Naive B cell (primary cell): ENCODE measurements at regions not wholly inside any gene's neighbourhood (a gene's known extent, or its start where the extent isn't known, plus 50 kb on each side); places are given as distances from the start of the nearest gene placed in this dataset.
"Not testable (repeated sequence)": the region's sequence is repeated elsewhere in the genome, so short reads cannot be mapped to it uniquely, and the experiment has no call there.

Experiments
- ATAC-seq, 2 donors: fragments of 150-1000 bp; cut with Tn5 transposase; 2 replicates each; pipeline ENCODE4 v1.10.0; 2021; ENCODE audit warnings: low read depth in 2 of 2, mild to moderate bottlenecking in 2 of 2, moderate library complexity in 2 of 2
- DNase-seq: peaks from one replicate; pipeline ENCODE4 v3.0.0; 2022
- H3K27ac Mint-ChIP-seq, 6 donors: one replicate each; pipeline ENCODE4 v1.8.0; 2020 to 2022; ENCODE audit warnings: mild to moderate bottlenecking in 6 of 6, mixed read lengths in 6 of 6, moderate library complexity in 5 of 6, inconsistent platforms in 2 of 6
- H3K27me3 Mint-ChIP-seq, 3 donors: one replicate each; pipeline ENCODE4 v1.8.0; 2021 to 2022; ENCODE audit warnings: mixed read lengths in 3 of 3, mild to moderate bottlenecking in 1 of 3
- H3K36me3 Mint-ChIP-seq, 2 donors: one replicate each; pipeline ENCODE4 v1.8.0; 2020 to 2022; ENCODE audit warnings: mixed read lengths in 2 of 2, inconsistent platforms in 1 of 2, mild to moderate bottlenecking in 1 of 2
- H3K4me1 Mint-ChIP-seq, 3 donors: one replicate each; pipeline ENCODE4 v1.8.0; 2020 to 2022; ENCODE audit warnings: mixed read lengths in 3 of 3, inconsistent platforms in 1 of 3, mild to moderate bottlenecking in 1 of 3, moderate library complexity in 1 of 3
- H3K4me3 Mint-ChIP-seq, 8 donors: one replicate each; pipeline ENCODE4 v1.8.0; 2020 to 2022; ENCODE audit warnings: mild to moderate bottlenecking in 8 of 8, mixed read lengths in 8 of 8, moderate library complexity in 8 of 8, inconsistent platforms in 2 of 8
- H3K9me3 Mint-ChIP-seq, 7 donors: one replicate each; pipeline ENCODE4 v1.8.0; 2020 to 2022; ENCODE audit warnings: mixed read lengths in 7 of 7, mild to moderate bottlenecking in 5 of 7, inconsistent platforms in 2 of 7, moderate library complexity in 1 of 7

- ATAC-seq (peak; percentile 79 to 86), DNase-seq (peak; percentile 61)
- H3K27ac Mint-ChIP-seq, result peak overlapping the region; percentile 2 to 87 (median 40)
- H3K4me3 Mint-ChIP-seq, result peak overlapping the region in 7 of 8 donors; percentile 40 to 85 (median 76)
- H3K36me3 Mint-ChIP-seq, result no peaks in the 10 kb centered on the region
- peaks cover 0 to 12% (median 3%) of the 10 kb centered on the region in 7 donors for H3K9me3 Mint-ChIP-seq
- no peaks in the 10 kb centered on the region for H3K27me3 Mint-ChIP-seq
- H3K4me1 Mint-ChIP-seq, result peaks cover 22 to 35% (median 25%) of the 10 kb centered on the region in 3 donors
These were observed 93.2 kb upstream of the MAN1A1 start for GRCh38 chr6:119442776-119443184.

- H3K4me1 Mint-ChIP-seq, result peaks cover 21 to 35% (median 25%) of the 10 kb centered on the region in 3 donors
- DNase-seq, result no peak
- H3K27ac Mint-ChIP-seq, result no peak overlapping the region
- no peaks in the 10 kb centered on the region for H3K36me3 Mint-ChIP-seq
- no peak overlapping the region for H3K4me3 Mint-ChIP-seq
- no peaks in the 10 kb centered on the region for H3K27me3 Mint-ChIP-seq
- no peak for ATAC-seq
- peaks cover 0 to 12% (median 3%) of the 10 kb centered on the region in 7 donors for H3K9me3 Mint-ChIP-seq
These were observed 91.4 kb upstream of the MAN1A1 start for GRCh38 chr6:119440953-119441352.

- no peaks in the 10 kb centered on the region for H3K27me3 Mint-ChIP-seq
- H3K36me3 Mint-ChIP-seq, result no peaks in the 10 kb centered on the region
- H3K4me1 Mint-ChIP-seq, result peaks cover 0 to 1% (median 0%) of the 10 kb centered on the region in 3 donors
- H3K9me3 Mint-ChIP-seq, result peaks cover 0 to 2% (median 0%) of the 10 kb centered on the region in 7 donors
- no peak overlapping the region for H3K4me3 Mint-ChIP-seq
- DNase-seq (no peak), ATAC-seq (no peak)
- H3K27ac Mint-ChIP-seq, result no peak overlapping the region
These were observed 87.0 kb upstream of the MAN1A1 start for GRCh38 chr6:119436583-119436982.

- DNase-seq (no peak), ATAC-seq (no peak)
- no peaks in the 10 kb centered on the region for H3K36me3 Mint-ChIP-seq
- H3K4me1 Mint-ChIP-seq, result no peaks in the 10 kb centered on the region
- no peaks in the 10 kb centered on the region for H3K9me3 Mint-ChIP-seq
- no peaks in the 10 kb centered on the region for H3K27me3 Mint-ChIP-seq
- no peak overlapping the region for H3K27ac Mint-ChIP-seq
- H3K4me3 Mint-ChIP-seq, result no peak overlapping the region
These were observed 82.2 kb upstream of the MAN1A1 start for GRCh38 chr6:119431799-119432198.

- no peaks in the 10 kb centered on the region for H3K36me3 Mint-ChIP-seq
- H3K27ac Mint-ChIP-seq, result no peak overlapping the region
- no peak overlapping the region for H3K4me3 Mint-ChIP-seq
- no peaks in the 10 kb centered on the region for H3K9me3 Mint-ChIP-seq
- H3K27me3 Mint-ChIP-seq, result no peaks in the 10 kb centered on the region
- H3K4me1 Mint-ChIP-seq, result no peaks in the 10 kb centered on the region
- no peak for DNase-seq
- no peak for ATAC-seq
These were observed 81.2 kb upstream of the MAN1A1 start for GRCh38 chr6:119430805-119431204.

- Mint-ChIP-seq H3K27ac (peak overlapping the region in 1 of 6 donors; percentile 5), H3K9me3 (peaks cover 0 to 10% (median 3%) of the 10 kb centered on the region in 7 donors), H3K4me1 (no peaks in the 10 kb centered on the region), H3K27me3 (no peaks in the 10 kb centered on the region), H3K4me3 (no peak overlapping the region), H3K36me3 (no peaks in the 10 kb centered on the region)
- no peak for DNase-seq
- ATAC-seq, result no peak
These were observed 79.1 kb upstream of the MAN1A1 start for GRCh38 chr6:119428633-119429032.

- no peak for DNase-seq
- ATAC-seq, result no peak
- Mint-ChIP-seq H3K27me3 (no peaks in the 10 kb centered on the region), H3K4me3 (peak overlapping the region in 1 of 8 donors; percentile 48), H3K9me3 (peaks cover 0 to 21% (median 14%) of the 10 kb centered on the region in 7 donors), H3K27ac (no peak overlapping the region), H3K4me1 (no peaks in the 10 kb centered on the region), H3K36me3 (no peaks in the 10 kb centered on the region)
These were observed 77.1 kb upstream of the MAN1A1 start for GRCh38 chr6:119426619-119427018.

- H3K4me1 Mint-ChIP-seq, result no peaks in the 10 kb centered on the region
- H3K27ac Mint-ChIP-seq, result no peak overlapping the region
- ATAC-seq (no peak), DNase-seq (no peak)
- peaks cover 11 to 20% of the 10 kb centered on the region in 2 donors for H3K36me3 Mint-ChIP-seq
- no peaks in the 10 kb centered on the region for H3K27me3 Mint-ChIP-seq
- H3K4me3 Mint-ChIP-seq, result no peak overlapping the region
- peaks cover 11 to 47% (median 33%) of the 10 kb centered on the region in 7 donors for H3K9me3 Mint-ChIP-seq
These were observed 74.4 kb upstream of the MAN1A1 start for GRCh38 chr6:119423996-119424395.

- not testable (repeated sequence) for ATAC-seq, H3K4me1 Mint-ChIP-seq, H3K27me3 Mint-ChIP-seq, DNase-seq, H3K27ac Mint-ChIP-seq, H3K4me3 Mint-ChIP-seq
- Mint-ChIP-seq H3K9me3 (peaks cover 18 to 75% (median 47%) of the 10 kb centered on the region in 7 donors), H3K36me3 (peaks cover 12 to 65% of the 10 kb centered on the region in 2 donors)
These were observed 68.5 kb upstream of the MAN1A1 start for GRCh38 chr6:119418084-119418483.

GRCh38 chr6:119407156-119407555, 57.6 kb upstream of the MAN1A1 start:
- Mint-ChIP-seq H3K4me1 (no peaks in the 10 kb centered on the region), H3K27me3 (no peaks in the 10 kb centered on the region)

GRCh38 chr6:119405114-119405513, 55.6 kb upstream of the MAN1A1 start:
- not testable (repeated sequence) for H3K4me3 Mint-ChIP-seq, DNase-seq, H3K4me1 Mint-ChIP-seq, ATAC-seq, H3K27me3 Mint-ChIP-seq, H3K27ac Mint-ChIP-seq
- Mint-ChIP-seq H3K9me3 (peaks cover 11 to 40% (median 25%) of the 10 kb centered on the region in 7 donors), H3K36me3 (peaks cover 0 to 16% of the 10 kb centered on the region in 2 donors)

More at GRCh38 chr6:119407156-119407555, 57.6 kb upstream of the MAN1A1 start:
- Mint-ChIP-seq H3K9me3 (peaks cover 8 to 31% (median 20%) of the 10 kb centered on the region in 7 donors), H3K36me3 (peaks cover 0 to 8% of the 10 kb centered on the region in 2 donors), H3K27ac (no peak overlapping the region), H3K4me3 (no peak overlapping the region)
- ATAC-seq, result no peak
- DNase-seq, result no peak
